ENCODE measurements at regions not wholly inside any gene's neighbourhood (a gene's known extent, or its start where the extent isn't known, plus 50 kb on each side); places are given as distances from the start of the nearest gene placed in this dataset.

GRCh38 chr19:33891773-33892172, 95.1 kb downstream of the KCTD15 start:
- Histone ChIP-seq H3K9me3 (ENCODE audit: insufficient read depth, low read depth) (no peaks in the 10 kb centered on the region), H3K9me2 (ENCODE audit: insufficient read depth) (no peaks in the 10 kb centered on the region), H3K27me3 (ENCODE audit: insufficient read depth, low read depth) (peaks cover 79% of the 10 kb centered on the region), H4K20me1 (ENCODE audit: insufficient read depth) (no peaks in the 10 kb centered on the region), H3K27ac (no peak overlapping the region), H3K4me2 (no peak overlapping the region), H2AFZ (no peak overlapping the region), H3K4me3 (no peak overlapping the region), H3F3A (ENCODE audit: insufficient read depth, low read depth) (no peaks in the 10 kb centered on the region), H3K79me2 (ENCODE audit: low read depth) (no peaks in the 10 kb centered on the region), H3K36me3 (ENCODE audit: low read depth) (no peaks in the 10 kb centered on the region), H3K4me1 (replicated peaks; ENCODE audit: insufficient read depth) (no peaks in the 10 kb centered on the region)
- POLR2A ChIA-PET (ENCODE audit: unreplicated experiment): no interaction called here
- DNase-seq: no peak
- TF ChIP-seq CTCF (conservative IDR thresholded peaks at IDR 0.05) (no peak), EZH2 (IDR thresholded peaks at IDR 0.05; ENCODE audit: low read depth) (no peak)
- CTCF ChIA-PET: no interaction called here
- no TSS peak for BruUV-seq (replicated peaks)
- intact Hi-C loops (cut with micrococcal nuclease; ENCODE audit: unreplicated experiment): no loop called here

DNA sequence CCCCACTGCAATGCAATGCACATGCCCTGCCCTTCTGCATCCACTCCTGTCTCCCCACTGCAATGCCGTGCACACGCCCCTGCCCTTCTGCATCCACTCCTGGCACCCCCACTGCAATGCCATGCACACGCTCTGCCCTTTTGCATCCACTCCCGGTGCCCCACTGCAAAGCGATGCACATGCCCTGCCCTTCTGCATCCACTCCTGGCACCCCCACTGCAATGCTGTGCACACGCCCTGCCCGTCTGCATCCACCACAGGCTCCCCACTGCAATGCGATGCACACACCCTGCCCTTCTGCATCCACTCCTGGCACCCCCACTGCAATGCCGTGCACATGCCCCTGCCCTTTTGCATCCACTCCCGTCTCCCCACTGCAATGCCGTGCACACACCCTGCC, 98.1 kb downstream of the KCTD15 start:
- intact Hi-C loops (cut with micrococcal nuclease; ENCODE audit: unreplicated experiment): no loop called here
- H3K27ac ChIP-seq: no peak overlapping the region
- BruUV-seq (replicated peaks): no TSS peak
- H3K27me3 ChIP-seq (ENCODE audit: insufficient read depth, low read depth): peaks cover 55% of the 10 kb centered on the region
- TF ChIP-seq CTCF (conservative IDR thresholded peaks at IDR 0.05): no peak
- TF ChIP-seq EZH2 (IDR thresholded peaks at IDR 0.05; ENCODE audit: low read depth): no peak
- DNase-seq: no peak
- no peaks in the 10 kb centered on the region for H3K36me3 ChIP-seq (ENCODE audit: low read depth)
- H3K4me3 ChIP-seq: no peak overlapping the region
- H2AFZ ChIP-seq: no peak overlapping the region
- no peak overlapping the region for H3K4me2 ChIP-seq
- H3K9me3 ChIP-seq (ENCODE audit: insufficient read depth, low read depth): peaks cover 5% of the 10 kb centered on the region
- ChIA-PET POLR2A (ENCODE audit: unreplicated experiment) (no interaction called here), CTCF (no interaction called here)
- H3K4me1 ChIP-seq (replicated peaks; ENCODE audit: insufficient read depth): no peaks in the 10 kb centered on the region
- H3F3A ChIP-seq (ENCODE audit: insufficient read depth, low read depth): no peaks in the 10 kb centered on the region
- H3K79me2 ChIP-seq (ENCODE audit: low read depth): no peaks in the 10 kb centered on the region
- no peaks in the 10 kb centered on the region for H3K9me2 ChIP-seq (ENCODE audit: insufficient read depth)
- H4K20me1 ChIP-seq (ENCODE audit: insufficient read depth): no peaks in the 10 kb centered on the region

GRCh38 chr19:33895366-33895765, 98.7 kb downstream of the KCTD15 start:
- intact Hi-C loops (cut with micrococcal nuclease; ENCODE audit: unreplicated experiment): no loop called here
- no TSS peak for BruUV-seq (replicated peaks)
- Histone ChIP-seq H3K4me1 (replicated peaks; ENCODE audit: insufficient read depth) (no peaks in the 10 kb centered on the region), H3K36me3 (ENCODE audit: low read depth) (no peaks in the 10 kb centered on the region), H3K4me3 (no peak overlapping the region), H3K9me2 (ENCODE audit: insufficient read depth) (no peaks in the 10 kb centered on the region), H3F3A (ENCODE audit: insufficient read depth, low read depth) (no peaks in the 10 kb centered on the region), H3K9me3 (ENCODE audit: insufficient read depth, low read depth) (peaks cover 5% of the 10 kb centered on the region), H3K4me2 (no peak overlapping the region), H4K20me1 (ENCODE audit: insufficient read depth) (no peaks in the 10 kb centered on the region), H3K27me3 (ENCODE audit: insufficient read depth, low read depth) (peaks cover 54% of the 10 kb centered on the region), H3K79me2 (ENCODE audit: low read depth) (no peaks in the 10 kb centered on the region), H2AFZ (no peak overlapping the region), H3K27ac (no peak overlapping the region)
- POLR2A ChIA-PET (ENCODE audit: unreplicated experiment): no interaction called here
- TF ChIP-seq CTCF (conservative IDR thresholded peaks at IDR 0.05): no peak
- TF ChIP-seq EZH2 (IDR thresholded peaks at IDR 0.05; ENCODE audit: low read depth): no peak
- DNase-seq: no peak
- CTCF ChIA-PET: no interaction called here
